IMR-90 (cell line): ENCODE measurements at regions not wholly inside any gene's neighbourhood (a gene's known extent, or its start where the extent isn't known, plus 50 kb on each side); places are given as distances from the start of the nearest gene placed in this dataset.

ENCODE experiments used
- ATAC-seq: fragments of 200-7000 bp; cut with Tn5 transposase; 2 replicates; pipeline ENCODE4 v1.9.1; 2020; ENCODE audit warnings: low read depth, mild to moderate bottlenecking, moderate library complexity
- BruUV-seq: library from RNA; stranded (reverse); fragments of 400-500 nt; replicated peaks from 2 replicates; lab custom pipeline; 2021; lab: Mats Ljungman, UMichigan
- CTCF ChIA-PET: fragments of 300-600 bp; formaldehyde crosslinking; extraction: SDS; loops from one replicate; lab custom pipeline; 2021; ENCODE audit warnings: antibody characterized with exemption; lab: Yijun Ruan, JAX
- POLR2A ChIA-PET: fragments of 300-600 bp; sonication (Branson Sonifier 250); formaldehyde crosslinking; loops from one replicate; lab custom pipeline; 2022; ENCODE audit warnings: antibody characterized with exemption; ENCODE audit not compliant: unreplicated experiment; lab: Charles Lee
- DNase-seq: peaks from one replicate; pipeline ENCODE4 v3.0.0; 2013
- H2AFZ ChIP-seq: replicated peaks from 2 replicates; pipeline ENCODE3; 2013; ENCODE audit warnings: low read length, mild to moderate bottlenecking; ENCODE audit not compliant: poor library complexity
- H2AK5ac ChIP-seq: 2 replicates; pipeline ENCODE4 v1.6.1; 2013; ENCODE audit warnings: low read depth, low read length, inconsistent platforms
- H2AK9ac ChIP-seq: replicated peaks from 2 replicates; pipeline ENCODE3; 2013; ENCODE audit warnings: mild to moderate bottlenecking, low read depth, low read length, moderate library complexity; ENCODE audit not compliant: poor library complexity
- H2BK120ac ChIP-seq: 2 replicates; pipeline ENCODE4 v1.6.1; 2013; ENCODE audit warnings: low read depth, low read length, inconsistent platforms
- H2BK15ac ChIP-seq: 3 replicates; pipeline ENCODE4 v1.6.1; 2013; ENCODE audit warnings: low read depth, low read length, inconsistent platforms
- H2BK20ac ChIP-seq: 2 replicates; pipeline ENCODE4 v1.6.1; 2013; ENCODE audit warnings: low read depth, mild to moderate bottlenecking, inconsistent platforms, low read length, moderate library complexity
- H2BK5ac ChIP-seq: 2 replicates; pipeline ENCODE4 v1.6.1; 2013; ENCODE audit warnings: mild to moderate bottlenecking, low read depth, low read length, inconsistent platforms; ENCODE audit not compliant: poor library complexity, severe bottlenecking
- H3K14ac ChIP-seq: replicated peaks from 2 replicates; pipeline ENCODE4 v1.6.1; 2013; ENCODE audit warnings: low read depth, low read length, inconsistent platforms
- H3K18ac ChIP-seq: 2 replicates; pipeline ENCODE4 v1.6.1; 2013; ENCODE audit warnings: low read depth, low read length, control low read depth
- H3K23ac ChIP-seq: 2 replicates; pipeline ENCODE4 v1.6.1; 2013; ENCODE audit warnings: low read depth, low read length, inconsistent platforms
- H3K27ac ChIP-seq: 2 replicates; pipeline ENCODE4 v1.5.1; 2013; ENCODE audit warnings: mild to moderate bottlenecking, control low read depth, low read length; ENCODE audit not compliant: insufficient read depth
- H3K27me3 ChIP-seq: 2 replicates; pipeline ENCODE4 v1.6.1; 2013; ENCODE audit warnings: low read length; ENCODE audit not compliant: control insufficient read depth, insufficient read depth
- H3K36me3 ChIP-seq: 2 replicates; pipeline ENCODE4 v1.6.1; 2013; ENCODE audit warnings: low read length, mixed read lengths; ENCODE audit not compliant: control insufficient read depth, insufficient read depth
- H3K4ac ChIP-seq: 2 replicates; pipeline ENCODE4 v1.6.1; 2013; ENCODE audit warnings: low read depth, low read length, inconsistent platforms
- H3K4me1 ChIP-seq: 2 replicates; pipeline ENCODE4 v1.6.1; 2013; ENCODE audit warnings: low read length, mixed read lengths; ENCODE audit not compliant: control insufficient read depth, insufficient read depth
- H3K4me2 ChIP-seq: 2 replicates; pipeline ENCODE4 v1.6.1; 2013; ENCODE audit warnings: low read depth, mild to moderate bottlenecking, control low read depth, low read length, moderate library complexity
- H3K4me3 ChIP-seq: 2 replicates; pipeline ENCODE4 v1.5.1; 2013; ENCODE audit warnings: low read depth, mild to moderate bottlenecking, control low read depth, low read length, moderate library complexity; ENCODE audit not compliant: insufficient read depth
- H3K56ac ChIP-seq: 2 replicates; pipeline ENCODE4 v1.6.1; 2013; ENCODE audit warnings: low read length, inconsistent platforms; ENCODE audit not compliant: insufficient read depth; ENCODE audit errors: extremely low read depth
- H3K79me1 ChIP-seq, 2 experiments: 2 replicates each; pipeline ENCODE4 v1.6.1; 2013; ENCODE audit warnings: low read length in 2 of 2, inconsistent platforms in 1 of 2, low read depth in 1 of 2
- H3K9ac ChIP-seq: 2 replicates; pipeline ENCODE4 v1.6.1; 2013; ENCODE audit warnings: low read depth, low read length, control low read depth
- H3K9me1 ChIP-seq: 2 replicates; pipeline ENCODE4 v1.6.1; 2013; ENCODE audit warnings: low read length, inconsistent platforms; ENCODE audit not compliant: insufficient read depth
- H3K9me3 ChIP-seq: 2 replicates; pipeline ENCODE4 v1.6.1; 2013; ENCODE audit warnings: low read length; ENCODE audit not compliant: control insufficient read depth, insufficient read depth
- H4K20me1 ChIP-seq: 2 replicates; pipeline ENCODE4 v1.6.1; 2013; ENCODE audit warnings: low read length, inconsistent platforms; ENCODE audit not compliant: insufficient read depth
- H4K5ac ChIP-seq: 2 replicates; pipeline ENCODE4 v1.6.1; 2013; ENCODE audit warnings: mild to moderate bottlenecking, low read depth, low read length, control low read depth
- H4K8ac ChIP-seq, 2 experiments: 2 replicates each; pipeline ENCODE4 v1.6.1; 2013; ENCODE audit warnings: low read depth in 2 of 2, low read length in 2 of 2, control low read depth in 1 of 2, inconsistent platforms in 1 of 2
- H4K91ac ChIP-seq: 2 replicates; pipeline ENCODE4 v1.6.1; 2013; ENCODE audit warnings: low read depth, low read length, inconsistent platforms; ENCODE audit not compliant: insufficient read depth
- CEBPB ChIP-seq: IDR thresholded peaks from 2 replicates; pipeline ENCODE4 v1.6.1; 2012; ENCODE audit warnings: low read depth, low read length, improper control_type of control experiment
- CHD1 ChIP-seq: IDR thresholded peaks from 2 replicates; pipeline ENCODE4 v1.6.1; 2012; ENCODE audit warnings: low read depth, low read length, improper control_type of control experiment
- MAFK ChIP-seq: IDR thresholded peaks from 2 replicates; pipeline ENCODE4 v1.6.1; 2012; ENCODE audit warnings: low read depth, low read length, improper control_type of control experiment
- MXI1 ChIP-seq: IDR thresholded peaks from 2 replicates; pipeline ENCODE4 v1.6.1; 2012; ENCODE audit warnings: low read depth, mild to moderate bottlenecking, low read length, moderate library complexity, borderline replicate concordance
- NFE2L2 ChIP-seq: fragments of 150-350 bp; IDR thresholded peaks from 2 replicates; pipeline ENCODE4 v1.6.1; 2016; ENCODE audit warnings: low read depth, mild to moderate bottlenecking, low read length
- POLR2A ChIP-seq: IDR thresholded peaks from 2 replicates; pipeline ENCODE4 v1.6.1; 2012; ENCODE audit warnings: mild to moderate bottlenecking, low read depth, low read length
- RCOR1 ChIP-seq: IDR thresholded peaks from 2 replicates; pipeline ENCODE4 v1.6.1; 2012; ENCODE audit warnings: mild to moderate bottlenecking, low read length, improper control_type of control experiment; ENCODE audit not compliant: insufficient replicate concordance
- SMC3 ChIP-seq: fragments of 150-350 bp; IDR thresholded peaks from 2 replicates; pipeline ENCODE4 v1.6.1; 2016; ENCODE audit warnings: low read depth, mild to moderate bottlenecking, antibody characterized with exemption, low read length, moderate library complexity
- WGBS, 2 experiments: methylation state at CpG; one replicate each; pipeline versions ENCODE4 v1.1.5 to v1.1.7; 2013; ENCODE audit warnings: missing lambda C conversion rate in 2 of 2; ENCODE audit not compliant: insufficient read length in 1 of 2; ENCODE audit errors: extremely low coverage in 2 of 2; 5-methylcytosine and 5-hydroxymethylcytosine counted together
- dilution Hi-C: fragments of 300-500 bp; cut with HindIII; formaldehyde crosslinking; loops from one replicate; pipeline ENCODE4 v1.14.3; 2018; ENCODE audit warnings: low sequenced_read_pairs; ENCODE audit not compliant: unreplicated experiment
- in situ Hi-C: fragments of 300-500 bp; cut with MboI; formaldehyde crosslinking; loops from 3 replicates; pipeline ENCODE4 v1.14.3; 2019; ENCODE audit warnings: low sequenced_read_pairs, inconsistent platforms, mixed read lengths
- intact Hi-C: fragments of 100-400 bp; cut with micrococcal nuclease; formaldehyde crosslinking; loops from 2 replicates; pipeline ENCODE4 v1.10.0; 2022
- TF ChIP-seq, protein P1 (sequence below): conservative IDR thresholded peaks from 2 replicates; pipeline ENCODE4 v1.5.1; 2012; ENCODE audit warnings: mild to moderate bottlenecking, low read depth, low read length, improper control_type of control experiment

DNA sequence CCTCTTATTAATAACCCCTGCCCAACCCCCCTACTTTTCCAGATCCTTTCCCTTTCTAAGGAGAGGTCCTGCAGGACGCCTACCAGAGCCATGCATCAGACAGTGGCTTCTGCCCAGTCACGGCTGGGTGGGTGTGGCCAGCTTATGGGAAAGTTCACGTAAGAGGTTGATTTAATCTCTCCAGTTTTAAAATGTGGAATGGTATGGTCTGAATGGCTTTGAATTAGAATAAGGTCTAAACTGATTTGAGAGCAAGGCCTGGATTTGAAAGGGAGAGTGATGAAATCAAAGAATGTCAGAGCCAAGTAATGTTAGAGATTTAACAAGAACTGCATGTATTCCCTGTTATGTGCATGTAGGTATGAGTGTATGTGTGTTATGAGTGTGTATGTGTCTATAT is 275.7 kb downstream of the PAX1 start:
- in situ Hi-C loops: no loop called here
- H4K91ac ChIP-seq: no peak overlapping the region
- POLR2A ChIA-PET: no interaction called here

More for the DNA sequence above, 275.7 kb downstream of the PAX1 start:
- Histone ChIP-seq H2BK5ac (no peak overlapping the region), H3K27ac (no peak overlapping the region), H3K9me1 (no peaks in the 10 kb centered on the region), H3K9ac (no peak overlapping the region), H4K8ac (no peak overlapping the region), H3K4me1 (no peaks in the 10 kb centered on the region), H3K79me1 (no peaks in the 10 kb centered on the region), H2AK5ac (no peak overlapping the region), H4K5ac (no peak overlapping the region), H3K27me3 (no peaks in the 10 kb centered on the region), H2BK20ac (no peak overlapping the region), H3K4me3 (no peak overlapping the region), H2BK120ac (no peak overlapping the region), H4K20me1 (no peaks in the 10 kb centered on the region), H2BK15ac (no peak overlapping the region), H3K9me3 (peaks cover 24% of the 10 kb centered on the region), H3K4me2 (no peak overlapping the region), H3K14ac (no peak overlapping the region), H2AFZ (no peak overlapping the region), H3K18ac (no peak overlapping the region), H3K23ac (no peak overlapping the region), H3K36me3 (no peaks in the 10 kb centered on the region), H3K56ac (no peak overlapping the region), H3K4ac (no peak overlapping the region), H2AK9ac (no peak overlapping the region)
- DNase-seq (no peak), ATAC-seq (no peak)
- TF ChIP-seq SMC3: no peak
- TF ChIP-seq, protein P1, sequence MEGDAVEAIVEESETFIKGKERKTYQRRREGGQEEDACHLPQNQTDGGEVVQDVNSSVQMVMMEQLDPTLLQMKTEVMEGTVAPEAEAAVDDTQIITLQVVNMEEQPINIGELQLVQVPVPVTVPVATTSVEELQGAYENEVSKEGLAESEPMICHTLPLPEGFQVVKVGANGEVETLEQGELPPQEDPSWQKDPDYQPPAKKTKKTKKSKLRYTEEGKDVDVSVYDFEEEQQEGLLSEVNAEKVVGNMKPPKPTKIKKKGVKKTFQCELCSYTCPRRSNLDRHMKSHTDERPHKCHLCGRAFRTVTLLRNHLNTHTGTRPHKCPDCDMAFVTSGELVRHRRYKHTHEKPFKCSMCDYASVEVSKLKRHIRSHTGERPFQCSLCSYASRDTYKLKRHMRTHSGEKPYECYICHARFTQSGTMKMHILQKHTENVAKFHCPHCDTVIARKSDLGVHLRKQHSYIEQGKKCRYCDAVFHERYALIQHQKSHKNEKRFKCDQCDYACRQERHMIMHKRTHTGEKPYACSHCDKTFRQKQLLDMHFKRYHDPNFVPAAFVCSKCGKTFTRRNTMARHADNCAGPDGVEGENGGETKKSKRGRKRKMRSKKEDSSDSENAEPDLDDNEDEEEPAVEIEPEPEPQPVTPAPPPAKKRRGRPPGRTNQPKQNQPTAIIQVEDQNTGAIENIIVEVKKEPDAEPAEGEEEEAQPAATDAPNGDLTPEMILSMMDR: no peak
- TF ChIP-seq MAFK: no peak
- TF ChIP-seq CHD1: no peak
- no peak for TF ChIP-seq CEBPB
- no peak for TF ChIP-seq NFE2L2
- no peak for TF ChIP-seq RCOR1
- TF ChIP-seq MXI1: no peak
- TF ChIP-seq POLR2A: no peak
- dilution Hi-C loops (no loop called here), intact Hi-C loops (no loop called here)
- 50% methylated on average over 3 of the region's 3 CpGs; no CpG with 5 or more reads in 1 of the 2 experiments for WGBS, 2 experiments
- no TSS peak for BruUV-seq
- CTCF ChIA-PET: no interaction called here
